ENCODE measurements at regions not wholly inside any gene's neighbourhood (a gene's known extent, or its start where the extent isn't known, plus 50 kb on each side); places are given as distances from the start of the nearest gene placed in this dataset.
"Not testable (repeated sequence)": the region's sequence is repeated elsewhere in the genome, so short reads cannot be mapped to it uniquely, and the experiment has no call there.

- TF ChIP-seq, protein P1, sequence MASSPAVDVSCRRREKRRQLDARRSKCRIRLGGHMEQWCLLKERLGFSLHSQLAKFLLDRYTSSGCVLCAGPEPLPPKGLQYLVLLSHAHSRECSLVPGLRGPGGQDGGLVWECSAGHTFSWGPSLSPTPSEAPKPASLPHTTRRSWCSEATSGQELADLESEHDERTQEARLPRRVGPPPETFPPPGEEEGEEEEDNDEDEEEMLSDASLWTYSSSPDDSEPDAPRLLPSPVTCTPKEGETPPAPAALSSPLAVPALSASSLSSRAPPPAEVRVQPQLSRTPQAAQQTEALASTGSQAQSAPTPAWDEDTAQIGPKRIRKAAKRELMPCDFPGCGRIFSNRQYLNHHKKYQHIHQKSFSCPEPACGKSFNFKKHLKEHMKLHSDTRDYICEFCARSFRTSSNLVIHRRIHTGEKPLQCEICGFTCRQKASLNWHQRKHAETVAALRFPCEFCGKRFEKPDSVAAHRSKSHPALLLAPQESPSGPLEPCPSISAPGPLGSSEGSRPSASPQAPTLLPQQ (tag by site-specific recombination; IDR thresholded peaks at IDR 0.05): no peak
- TF ChIP-seq MZF1 (tag by site-specific recombination; IDR thresholded peaks at IDR 0.05; ENCODE audit: borderline replicate concordance) (no peak), ZNF155 (tag by site-specific recombination; IDR thresholded peaks at IDR 0.05) (no peak), ZNF449 (tag by site-specific recombination; IDR thresholded peaks at IDR 0.05) (no peak)
Measured at GRCh38 chr6:15885624-15886023, 222.8 kb upstream of the DTNBP1 start (continued).

GRCh38 chr6:15883593-15883992, 220.8 kb upstream of the DTNBP1 start:
- peaks cover 12% of the 10 kb centered on the region for H3K4me1 ChIP-seq (ENCODE audit: control insufficient read depth, insufficient read depth, low read length)
- H3K36me3 ChIP-seq (ENCODE audit: control insufficient read depth in 2 of 2, insufficient read depth in 1 of 2, low read length in 2 of 2); CTCF ChIA-PET; H3K9me3 ChIP-seq (ENCODE audit: control insufficient read depth, insufficient read depth, low read depth, low read length); POLR2A ChIA-PET; H3K4me3 ChIP-seq (ENCODE audit: low read depth, low read length); H3K27ac ChIP-seq (ENCODE audit: extremely low read depth, low read depth, low read length): not testable (repeated sequence)

DNA sequence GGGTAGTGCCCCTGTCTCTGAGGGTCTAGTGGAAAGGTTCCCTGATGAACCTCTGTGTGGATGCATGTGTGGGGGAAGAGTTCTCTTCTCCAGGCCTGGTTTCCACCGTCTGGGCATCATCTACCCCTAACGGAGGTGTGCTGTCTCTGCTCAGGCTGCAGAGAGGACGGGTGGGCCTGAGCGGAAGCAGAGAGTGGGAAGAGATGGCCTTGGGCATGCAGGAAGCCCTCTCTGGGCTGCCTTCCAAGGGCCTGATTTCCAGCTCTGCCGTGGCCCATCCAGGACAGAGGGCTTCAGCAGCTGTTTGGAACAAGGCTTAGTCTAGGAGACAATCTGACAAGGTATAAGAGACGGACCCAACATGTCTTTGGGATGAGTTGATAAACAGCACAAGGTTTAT, 220.1 kb upstream of the DTNBP1 start:
- TF ChIP-seq ZNF138 (tag by site-specific recombination; IDR thresholded peaks at IDR 0.05; ENCODE audit: borderline replicate concordance) (no peak), ZNF366 (tag by site-specific recombination; conservative IDR thresholded peaks at IDR 0.05) (no peak), ZNF701 (tag by site-specific recombination; IDR thresholded peaks at IDR 0.05) (no peak), ZNF426 (tag by site-specific recombination; IDR thresholded peaks at IDR 0.05) (no peak), ZNF341 (tag by site-specific recombination; IDR thresholded peaks at IDR 0.05; ENCODE audit: low read depth) (no peak)
- ChIA-PET CTCF (no interaction called here), POLR2A (no interaction called here)
- Histone ChIP-seq H3K4me1 (ENCODE audit: control insufficient read depth, insufficient read depth, low read length) (peaks cover 12% of the 10 kb centered on the region), H3K9me3 (ENCODE audit: control insufficient read depth, insufficient read depth, low read depth, low read length) (no peaks in the 10 kb centered on the region), H3K4me3 (ENCODE audit: low read depth, low read length) (no peak overlapping the region), H3K27ac (ENCODE audit: extremely low read depth, low read depth, low read length) (no peak overlapping the region), H3K36me3 (ENCODE audit: control insufficient read depth in 2 of 2, insufficient read depth in 1 of 2, low read length in 2 of 2) (no peaks in the 10 kb centered on the region)

DNA sequence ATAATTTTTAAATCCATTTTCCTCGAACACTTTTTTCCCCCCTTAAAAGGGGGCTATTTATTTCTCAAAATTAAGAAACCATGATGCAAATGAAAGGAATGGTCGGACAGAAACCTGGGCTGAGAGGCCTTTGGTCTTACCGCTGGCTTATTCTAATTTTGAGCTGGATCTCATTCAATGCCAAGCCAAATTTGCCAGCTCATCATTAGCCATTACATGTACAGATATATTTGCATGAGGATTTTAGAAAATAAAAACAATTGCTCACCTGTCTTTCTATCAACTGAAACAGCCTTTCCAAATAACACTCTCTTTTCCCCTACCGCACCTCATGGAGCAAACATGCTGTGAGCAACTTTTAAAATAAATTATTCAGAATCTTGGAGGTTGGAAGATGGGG, 219.5 kb upstream of the DTNBP1 start:
- no peak overlapping the region for H3K27ac ChIP-seq (ENCODE audit: extremely low read depth, low read depth, low read length)
- TF ChIP-seq ZNF677 (tag by site-specific recombination; IDR thresholded peaks at IDR 0.05): no peak
- TF ChIP-seq HIC1 (tag by site-specific recombination; IDR thresholded peaks at IDR 0.05): no peak
- no peak for TF ChIP-seq ZSCAN16 (tag by site-specific recombination; IDR thresholded peaks at IDR 0.05)
- no peak for TF ChIP-seq SETDB1 (IDR thresholded peaks at IDR 0.05; ENCODE audit: insufficient read length, low read length)
- POLR2A ChIA-PET: interaction anchor here (1.1 kb wide), 1 partner anchor 246 kb away, joined by 3 read pairs; the partner anchor contains the start of gene MYLIP
- no peak overlapping the region for H3K4me3 ChIP-seq (ENCODE audit: low read depth, low read length)
- CTCF ChIA-PET: no interaction called here
- no peaks in the 10 kb centered on the region for H3K9me3 ChIP-seq (ENCODE audit: control insufficient read depth, insufficient read depth, low read depth, low read length)
- no peaks in the 10 kb centered on the region for H3K36me3 ChIP-seq (ENCODE audit: control insufficient read depth in 2 of 2, insufficient read depth in 1 of 2, low read length in 2 of 2)
- H3K4me1 ChIP-seq (ENCODE audit: control insufficient read depth, insufficient read depth, low read length): peaks cover 12% of the 10 kb centered on the region
